GM23338 (cell line): ENCODE measurements at regions not wholly inside any gene's neighbourhood (a gene's known extent, or its start where the extent isn't known, plus 50 kb on each side); places are given as distances from the start of the nearest gene placed in this dataset.

Experiments
- CREB1 ChIP-seq: fragments of 250-450 bp; sonication (Bioruptor Pico); IDR thresholded peaks from 2 replicates; pipeline ENCODE4 v1.5.0; 2020; ENCODE audit warnings: low read depth, mild to moderate bottlenecking, moderate library complexity
- CTCF ChIP-seq, 2 experiments: fragments of 200-600 bp in 1 of 2; sonication (generic) in 1 of 2; conservative IDR thresholded peaks; 2 replicates each; pipeline versions ENCODE4 v1.5.1 to v1.6.1; 2016 to 2017; ENCODE audit warnings: antibody characterized with exemption in 2 of 2, low read depth in 2 of 2, mild to moderate bottlenecking in 2 of 2, moderate library complexity in 1 of 2
- EZH2 ChIP-seq: fragments of 200-600 bp; sonication (generic); IDR thresholded peaks from one replicate; pipeline ENCODE4 v1.8.0; 2017; ENCODE audit warnings: antibody characterized with exemption, mild to moderate bottlenecking, low read depth; ENCODE audit not compliant: unreplicated experiment
- EZH2phosphoT487 ChIP-seq: fragments of 200-600 bp; sonication (generic); IDR thresholded peaks from one replicate; pipeline ENCODE4 v1.8.1; 2018; ENCODE audit warnings: antibody characterized with exemption; ENCODE audit not compliant: unreplicated experiment
- JUNB ChIP-seq: IDR thresholded peaks from one replicate; pipeline ENCODE4 v1.6.1; 2016; ENCODE audit warnings: antibody characterized with exemption; ENCODE audit not compliant: unreplicated experiment
- NANOG ChIP-seq: IDR thresholded peaks from 2 replicates; pipeline ENCODE4 v1.6.1; 2016; ENCODE audit warnings: antibody characterized with exemption, borderline replicate concordance
- POLR2AphosphoS5 ChIP-seq: IDR thresholded peaks from 2 replicates; pipeline ENCODE4 v1.6.1; 2016; ENCODE audit warnings: antibody characterized with exemption, low read depth
- REST ChIP-seq: IDR thresholded peaks from one replicate; pipeline ENCODE4 v1.6.1; 2018; ENCODE audit warnings: antibody characterized with exemption; ENCODE audit not compliant: unreplicated experiment
- STAT1 ChIP-seq: IDR thresholded peaks from one replicate; pipeline ENCODE4 v1.6.1; 2016; ENCODE audit warnings: antibody characterized with exemption; ENCODE audit not compliant: unreplicated experiment
- ZNF114 ChIP-seq: fragments of 250-450 bp; sonication (Bioruptor Pico); IDR thresholded peaks from 2 replicates; pipeline ENCODE4 v1.5.0; 2020; ENCODE audit warnings: mild to moderate bottlenecking, moderate library complexity
- ZNF331 ChIP-seq: fragments of 250-450 bp; sonication (Bioruptor Pico); IDR thresholded peaks from 2 replicates; pipeline ENCODE4 v1.5.0; 2020; ENCODE audit warnings: low read depth, mild to moderate bottlenecking, moderate library complexity
- ZNF462 ChIP-seq: fragments of 250-450 bp; sonication (Bioruptor Pico); IDR thresholded peaks from 2 replicates; pipeline ENCODE4 v1.5.0; 2020; ENCODE audit warnings: mild to moderate bottlenecking, moderate library complexity
- TF ChIP-seq, protein P1 (sequence below): IDR thresholded peaks from 2 replicates; pipeline ENCODE4 v1.6.1; 2016; ENCODE audit warnings: antibody characterized with exemption

DNA sequence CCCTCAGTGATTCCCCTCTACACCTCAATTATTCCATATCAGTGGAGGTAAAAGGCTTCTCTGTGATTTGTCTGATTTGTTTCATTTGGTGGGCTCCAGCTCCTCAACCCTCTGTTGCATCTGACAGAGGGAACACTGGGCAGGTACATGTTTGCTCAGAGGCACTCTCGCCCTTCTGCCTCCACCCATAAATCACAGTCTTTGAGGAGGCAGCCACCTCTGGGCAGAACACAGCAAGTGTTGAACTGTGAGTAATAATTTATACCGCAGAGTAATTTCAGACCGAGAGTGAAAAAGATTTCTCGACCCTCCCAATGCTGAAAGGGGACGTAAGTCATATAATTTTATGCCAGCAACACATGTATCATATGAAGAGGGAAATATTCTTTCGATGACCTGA is 330.1 kb upstream of the PBX1 start:
- TF ChIP-seq CTCF (conservative IDR thresholded peaks at IDR 0.05; ENCODE audit: low read depth in 2 of 2) (no peak), EZH2phosphoT487 (no peak), EZH2 (no peak), POLR2AphosphoS5 (no peak), CREB1 (CRISPR knock-in tag) (no peak), JUNB (no peak), REST (no peak), ZNF331 (CRISPR knock-in tag) (no peak), NANOG (no peak), ZNF462 (CRISPR knock-in tag) (no peak), ZNF114 (CRISPR knock-in tag) (no peak), STAT1 (no peak)
- TF ChIP-seq, protein P1, sequence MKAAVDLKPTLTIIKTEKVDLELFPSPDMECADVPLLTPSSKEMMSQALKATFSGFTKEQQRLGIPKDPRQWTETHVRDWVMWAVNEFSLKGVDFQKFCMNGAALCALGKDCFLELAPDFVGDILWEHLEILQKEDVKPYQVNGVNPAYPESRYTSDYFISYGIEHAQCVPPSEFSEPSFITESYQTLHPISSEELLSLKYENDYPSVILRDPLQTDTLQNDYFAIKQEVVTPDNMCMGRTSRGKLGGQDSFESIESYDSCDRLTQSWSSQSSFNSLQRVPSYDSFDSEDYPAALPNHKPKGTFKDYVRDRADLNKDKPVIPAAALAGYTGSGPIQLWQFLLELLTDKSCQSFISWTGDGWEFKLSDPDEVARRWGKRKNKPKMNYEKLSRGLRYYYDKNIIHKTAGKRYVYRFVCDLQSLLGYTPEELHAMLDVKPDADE: no peak
